ENCODE measurements at regions not wholly inside any gene's neighbourhood (a gene's known extent, or its start where the extent isn't known, plus 50 kb on each side); places are given as distances from the start of the nearest gene placed in this dataset.

- TF ChIP-seq REST (IDR thresholded peaks at IDR 0.05; ENCODE audit: insufficient read depth in 1 of 2, low read depth in 2 of 2, low read length in 2 of 2) (no peak), POLR2AphosphoS5 (IDR thresholded peaks at IDR 0.05; ENCODE audit: low read depth, low read length) (no peak), FOXP2 (optimal IDR thresholded peaks at IDR 0.05; ENCODE audit: borderline replicate concordance, extremely low read depth, extremely low read length, insufficient read depth) (no peak), TAF1 (IDR thresholded peaks at IDR 0.05; ENCODE audit: borderline replicate concordance, insufficient read depth, low read length) (no peak), SIN3A (IDR thresholded peaks at IDR 0.05; ENCODE audit: borderline replicate concordance, insufficient read depth, low read length) (no peak)
Measured at GRCh38 chr4:152243206-152243605, 292.7 kb downstream of the FBXW7 start.

- TF ChIP-seq REST (IDR thresholded peaks at IDR 0.05; ENCODE audit: insufficient read depth in 1 of 2, low read depth in 2 of 2, low read length in 2 of 2) (no peak), FOXP2 (optimal IDR thresholded peaks at IDR 0.05; ENCODE audit: borderline replicate concordance, extremely low read depth, extremely low read length, insufficient read depth) (no peak), POLR2AphosphoS5 (IDR thresholded peaks at IDR 0.05; ENCODE audit: low read depth, low read length) (no peak), TAF1 (IDR thresholded peaks at IDR 0.05; ENCODE audit: borderline replicate concordance, insufficient read depth, low read length) (no peak), SIN3A (IDR thresholded peaks at IDR 0.05; ENCODE audit: borderline replicate concordance, insufficient read depth, low read length) (no peak)
Measured at GRCh38 chr4:152240232-152240631, 295.7 kb downstream of the FBXW7 start.

GRCh38 chr4:152239216-152239615 lies 296.7 kb downstream of the FBXW7 start:
- TF ChIP-seq REST (IDR thresholded peaks at IDR 0.05; ENCODE audit: insufficient read depth in 1 of 2, low read depth in 2 of 2, low read length in 2 of 2) (no peak), TAF1 (IDR thresholded peaks at IDR 0.05; ENCODE audit: borderline replicate concordance, insufficient read depth, low read length) (no peak), FOXP2 (optimal IDR thresholded peaks at IDR 0.05; ENCODE audit: borderline replicate concordance, extremely low read depth, extremely low read length, insufficient read depth) (no peak), POLR2AphosphoS5 (IDR thresholded peaks at IDR 0.05; ENCODE audit: low read depth, low read length) (no peak), SIN3A (IDR thresholded peaks at IDR 0.05; ENCODE audit: borderline replicate concordance, insufficient read depth, low read length) (no peak)

- TF ChIP-seq REST (IDR thresholded peaks at IDR 0.05; ENCODE audit: insufficient read depth in 1 of 2, low read depth in 2 of 2, low read length in 2 of 2): no peak
Measured at GRCh38 chr4:152236519-152237056, 299.3 kb downstream of the FBXW7 start.

- TF ChIP-seq FOXP2 (optimal IDR thresholded peaks at IDR 0.05; ENCODE audit: borderline replicate concordance, extremely low read depth, extremely low read length, insufficient read depth) (no peak), TAF1 (IDR thresholded peaks at IDR 0.05; ENCODE audit: borderline replicate concordance, insufficient read depth, low read length) (no peak), POLR2AphosphoS5 (IDR thresholded peaks at IDR 0.05; ENCODE audit: low read depth, low read length) (no peak), REST (IDR thresholded peaks at IDR 0.05; ENCODE audit: insufficient read depth in 1 of 2, low read depth in 2 of 2, low read length in 2 of 2) (no peak), SIN3A (IDR thresholded peaks at IDR 0.05; ENCODE audit: borderline replicate concordance, insufficient read depth, low read length) (no peak)
Measured at GRCh38 chr4:152235718-152236117, 300.2 kb downstream of the FBXW7 start.

All from PFSK-1 (cell line).